ENCODE measurements at regions not wholly inside any gene's neighbourhood (a gene's known extent, or its start where the extent isn't known, plus 50 kb on each side); places are given as distances from the start of the nearest gene placed in this dataset.

DNA sequence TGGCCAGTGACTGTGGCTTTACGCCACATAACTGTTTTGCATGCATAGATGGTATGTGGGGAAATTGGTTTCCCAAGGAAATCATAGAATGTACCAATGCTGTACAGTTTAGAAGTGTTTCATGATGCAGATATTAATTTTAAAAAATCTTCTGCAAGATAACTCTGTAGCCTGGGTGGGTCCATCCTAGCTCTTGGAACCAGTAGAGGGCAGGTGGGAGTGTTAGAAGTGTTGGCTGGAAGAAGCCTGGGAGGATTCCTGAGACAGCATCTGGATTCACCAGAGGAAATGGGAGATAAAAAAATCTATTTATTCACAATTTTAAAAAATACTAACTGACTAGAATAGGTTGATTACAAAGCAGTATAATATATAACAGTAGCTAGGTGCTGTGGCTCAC lies 139.9 kb upstream of the GRIA4 start:
- DNase-seq (ENCODE audit: low read depth) = no peak
- TF ChIP-seq, protein P1, sequence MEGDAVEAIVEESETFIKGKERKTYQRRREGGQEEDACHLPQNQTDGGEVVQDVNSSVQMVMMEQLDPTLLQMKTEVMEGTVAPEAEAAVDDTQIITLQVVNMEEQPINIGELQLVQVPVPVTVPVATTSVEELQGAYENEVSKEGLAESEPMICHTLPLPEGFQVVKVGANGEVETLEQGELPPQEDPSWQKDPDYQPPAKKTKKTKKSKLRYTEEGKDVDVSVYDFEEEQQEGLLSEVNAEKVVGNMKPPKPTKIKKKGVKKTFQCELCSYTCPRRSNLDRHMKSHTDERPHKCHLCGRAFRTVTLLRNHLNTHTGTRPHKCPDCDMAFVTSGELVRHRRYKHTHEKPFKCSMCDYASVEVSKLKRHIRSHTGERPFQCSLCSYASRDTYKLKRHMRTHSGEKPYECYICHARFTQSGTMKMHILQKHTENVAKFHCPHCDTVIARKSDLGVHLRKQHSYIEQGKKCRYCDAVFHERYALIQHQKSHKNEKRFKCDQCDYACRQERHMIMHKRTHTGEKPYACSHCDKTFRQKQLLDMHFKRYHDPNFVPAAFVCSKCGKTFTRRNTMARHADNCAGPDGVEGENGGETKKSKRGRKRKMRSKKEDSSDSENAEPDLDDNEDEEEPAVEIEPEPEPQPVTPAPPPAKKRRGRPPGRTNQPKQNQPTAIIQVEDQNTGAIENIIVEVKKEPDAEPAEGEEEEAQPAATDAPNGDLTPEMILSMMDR (conservative IDR thresholded peaks at IDR 0.05; ENCODE audit: control insufficient read depth, insufficient read depth, low read depth, low read length) = no peak
- no peak overlapping the region for H3K4me3 ChIP-seq (ENCODE audit: control insufficient read depth, low read depth, low read length)

DNA sequence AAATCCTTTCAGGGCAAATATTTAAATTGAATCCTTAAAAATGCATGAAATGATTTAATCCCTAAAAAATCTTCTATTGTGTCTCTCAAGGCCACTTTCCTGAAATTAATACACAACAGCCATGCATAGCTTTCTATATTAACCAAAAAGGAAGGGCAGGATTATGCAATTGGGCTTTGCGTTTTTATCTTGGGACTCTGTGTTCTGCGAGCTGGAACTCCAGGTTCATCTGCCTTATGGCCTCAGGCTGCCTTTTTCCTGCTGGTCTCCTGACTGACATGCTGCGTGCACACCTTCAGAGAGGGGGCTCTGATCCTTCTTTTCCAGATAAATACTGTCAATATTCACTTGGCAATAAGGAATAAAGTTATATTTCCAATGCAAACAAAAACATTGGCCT lies 141.7 kb upstream of the GRIA4 start:
- no peak overlapping the region for H3K4me3 ChIP-seq (ENCODE audit: control insufficient read depth, low read depth, low read length)
- TF ChIP-seq, protein P1 (conservative IDR thresholded peaks at IDR 0.05; ENCODE audit: control insufficient read depth, insufficient read depth, low read depth, low read length) = no peak
- no peak for DNase-seq (ENCODE audit: low read depth)

DNA sequence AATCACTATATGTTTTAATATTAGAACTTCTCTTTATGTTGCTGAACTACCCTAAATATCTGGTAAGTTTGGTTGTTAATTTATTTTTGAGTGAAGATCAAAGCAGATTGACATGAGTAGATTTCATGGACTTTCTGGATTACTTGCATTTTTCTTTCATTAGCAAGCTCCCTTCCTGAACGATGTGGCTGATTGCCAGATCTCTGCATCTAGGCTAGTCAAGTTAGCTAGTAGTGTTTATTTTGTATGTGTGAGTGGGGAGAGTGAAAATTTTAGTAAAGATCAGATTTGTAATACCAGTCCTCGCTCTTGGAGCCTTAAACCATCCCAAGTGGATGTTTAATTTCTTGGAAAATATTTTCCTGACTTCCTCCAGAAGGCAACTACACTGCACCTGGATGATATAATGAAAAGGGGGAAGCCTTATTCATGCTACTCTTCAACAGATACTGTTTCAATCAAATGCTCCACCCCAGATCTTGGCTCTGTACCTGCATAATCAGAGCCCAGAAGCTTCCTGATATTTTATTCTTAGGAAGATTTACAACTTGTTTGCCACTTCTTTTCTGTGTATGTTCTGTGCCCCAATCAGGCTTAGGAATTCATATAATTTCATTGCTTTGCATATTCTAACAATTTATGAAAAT lies 143.2 kb upstream of the GRIA4 start:
- peak; percentile 29 for DNase-seq (ENCODE audit: low read depth)
- TF ChIP-seq, protein P1 (conservative IDR thresholded peaks at IDR 0.05; ENCODE audit: control insufficient read depth, insufficient read depth, low read depth, low read length) = no peak
- no peak overlapping the region for H3K4me3 ChIP-seq (ENCODE audit: control insufficient read depth, low read depth, low read length)

- TF ChIP-seq, protein P1 (conservative IDR thresholded peaks at IDR 0.05; ENCODE audit: control insufficient read depth, insufficient read depth, low read depth, low read length) = no peak
- H3K4me3 ChIP-seq (ENCODE audit: control insufficient read depth, low read depth, low read length) = no peak overlapping the region
- DNase-seq (ENCODE audit: low read depth) = no peak
Measured at GRCh38 chr11:105458071-105458470, 151.8 kb upstream of the GRIA4 start.

DNA sequence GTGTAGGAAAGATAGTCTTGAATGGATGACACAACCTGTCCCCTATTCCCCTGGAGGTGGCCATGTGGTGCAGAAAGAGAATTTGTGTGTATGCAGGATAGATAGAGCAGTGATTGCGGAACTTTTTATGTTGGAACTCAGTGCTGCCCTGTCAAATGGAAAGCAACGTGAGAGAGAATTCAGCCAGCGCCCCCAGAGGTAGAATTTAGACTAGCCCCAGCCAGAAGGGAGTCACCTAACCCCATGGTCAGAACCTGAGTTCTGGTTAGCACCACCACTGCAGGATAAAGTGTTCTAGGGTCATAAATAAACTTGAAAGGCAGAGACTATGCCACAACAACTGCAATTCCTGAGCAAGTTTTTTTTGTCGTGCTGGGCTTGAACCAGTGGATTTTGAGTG lies 152.9 kb upstream of the GRIA4 start:
- no peak overlapping the region for H3K4me3 ChIP-seq (ENCODE audit: control insufficient read depth, low read depth, low read length)
- TF ChIP-seq, protein P1 (conservative IDR thresholded peaks at IDR 0.05; ENCODE audit: control insufficient read depth, insufficient read depth, low read depth, low read length) = no peak
- no peak for DNase-seq (ENCODE audit: low read depth)

- TF ChIP-seq, protein P1 (conservative IDR thresholded peaks at IDR 0.05; ENCODE audit: control insufficient read depth, insufficient read depth, low read depth, low read length) = no peak
- DNase-seq (ENCODE audit: low read depth) = no peak
- no peak overlapping the region for H3K4me3 ChIP-seq (ENCODE audit: control insufficient read depth, low read depth, low read length)
Measured at GRCh38 chr11:105449100-105449734, 160.7 kb upstream of the GRIA4 start.

Measured in fibroblast of mammary gland (primary cell).